ENCODE measurements at regions not wholly inside any gene's neighbourhood (a gene's known extent, or its start where the extent isn't known, plus 50 kb on each side); places are given as distances from the start of the nearest gene placed in this dataset.

- no peak for DNase-seq
Measured at GRCh38 chr17:63134867-63135266, 168.8 kb downstream of the TANC2 start.

GRCh38 chr17:63136369-63137012 lies 170.5 kb downstream of the TANC2 start:
- DNase-seq = no peak

- no peak for DNase-seq
Measured at GRCh38 chr17:63137163-63137562, 171.1 kb downstream of the TANC2 start.

- DNase-seq = no peak
Measured at GRCh38 chr17:63138713-63139112, 172.7 kb downstream of the TANC2 start.

- no peak for DNase-seq
Measured at GRCh38 chr17:63139356-63139755, 173.3 kb downstream of the TANC2 start.

- DNase-seq = no peak
Measured at GRCh38 chr17:63140255-63140654, 174.2 kb downstream of the TANC2 start.

GRCh38 chr17:63142836-63143235 lies 176.8 kb downstream of the TANC2 start:
- DNase-seq = no peak

GRCh38 chr17:63150490-63150889 lies 184.5 kb downstream of the TANC2 start:
- no peak for DNase-seq

GRCh38 chr17:63150994-63151464 lies 185.0 kb downstream of the TANC2 start:
- DNase-seq = no peak

- DNase-seq = no peak
Measured at GRCh38 chr17:63151941-63152523, 186.0 kb downstream of the TANC2 start.

GRCh38 chr17:63153488-63153887 lies 187.5 kb downstream of the TANC2 start:
- no peak for DNase-seq

GRCh38 chr17:63154586-63155244 lies 188.7 kb downstream of the TANC2 start:
- no peak for DNase-seq

GRCh38 chr17:63156986-63157385 lies 191.0 kb downstream of the TANC2 start:
- DNase-seq = no peak

- no peak for DNase-seq
Measured at GRCh38 chr17:63162406-63163157, 196.5 kb downstream of the TANC2 start.

- no peak for DNase-seq
Measured at GRCh38 chr17:63163158-63163520, 197.1 kb downstream of the TANC2 start.

- DNase-seq = no peak
Measured at GRCh38 chr17:63165400-63165799, 199.4 kb downstream of the TANC2 start.

GRCh38 chr17:63170795-63171194 lies 204.8 kb downstream of the TANC2 start:
- no peak for DNase-seq

GRCh38 chr17:63171428-63172393 lies 205.7 kb downstream of the TANC2 start:
- no peak for DNase-seq

GRCh38 chr17:63173450-63173849 lies 207.4 kb downstream of the TANC2 start:
- DNase-seq = no peak

GRCh38 chr17:63173903-63174302 lies 207.9 kb downstream of the TANC2 start:
- DNase-seq = no peak

GRCh38 chr17:63178530-63178929 lies 212.5 kb downstream of the TANC2 start:
- DNase-seq = no peak

- no peak for DNase-seq
Measured at GRCh38 chr17:63181856-63182255, 215.8 kb downstream of the TANC2 start.
